Activated CD8-positive, alpha-beta memory T cell treated with anti-CD3 and anti-CD28 coated beads, Interleukin-2, amount 50 U/mL, for 48 hours (primary cell): ENCODE measurements at regions not wholly inside any gene's neighbourhood (a gene's known extent, or its start where the extent isn't known, plus 50 kb on each side); places are given as distances from the start of the nearest gene placed in this dataset.

Experiments
- DNase-seq: peaks from one replicate; pipeline ENCODE4 v3.0.0-alpha.2; 2020

DNA sequence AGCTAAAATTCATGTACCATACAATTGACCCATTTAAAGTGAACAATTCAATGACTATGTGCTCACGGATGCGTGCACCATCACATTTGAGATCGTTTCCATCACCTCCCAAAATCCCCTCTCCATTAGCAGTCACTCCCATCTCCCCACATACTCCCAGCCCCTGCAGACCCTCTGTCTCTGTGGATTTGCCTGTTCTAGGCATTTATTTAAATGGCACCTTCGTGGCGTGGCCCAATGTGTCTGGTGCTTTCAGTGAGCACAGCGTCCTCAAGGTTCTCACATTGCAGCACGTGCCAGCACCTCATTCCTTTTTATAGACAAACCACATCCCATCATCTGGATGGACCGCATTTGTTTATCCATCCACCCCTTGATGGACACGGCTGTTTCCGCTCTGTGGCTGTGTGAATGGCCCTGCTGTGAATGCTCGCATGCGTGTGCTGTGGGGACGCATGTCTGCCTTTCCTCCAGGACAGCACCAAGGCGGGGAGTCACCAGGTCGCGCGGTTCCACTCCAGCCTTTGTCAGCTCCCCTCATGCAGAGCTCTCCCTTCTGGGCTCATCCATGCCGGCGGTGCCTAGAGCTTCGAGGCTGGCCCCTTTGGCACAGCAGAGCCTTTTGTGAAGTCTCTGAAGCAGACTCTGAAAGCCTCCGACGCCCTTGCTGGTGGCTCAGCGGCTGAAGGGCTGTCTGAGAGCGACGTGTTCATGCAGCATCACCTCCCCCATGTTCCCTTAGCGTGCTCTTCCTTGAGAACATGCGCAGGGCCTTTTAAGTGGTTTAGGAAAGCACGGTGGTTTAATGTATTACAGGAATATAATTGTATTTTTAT, 184.4 kb downstream of the KIF26A start:
- DNase-seq: no peak

GRCh38 chr14:104323551-104324175, 185.3 kb downstream of the KIF26A start:
- DNase-seq: peak; percentile 23

DNA sequence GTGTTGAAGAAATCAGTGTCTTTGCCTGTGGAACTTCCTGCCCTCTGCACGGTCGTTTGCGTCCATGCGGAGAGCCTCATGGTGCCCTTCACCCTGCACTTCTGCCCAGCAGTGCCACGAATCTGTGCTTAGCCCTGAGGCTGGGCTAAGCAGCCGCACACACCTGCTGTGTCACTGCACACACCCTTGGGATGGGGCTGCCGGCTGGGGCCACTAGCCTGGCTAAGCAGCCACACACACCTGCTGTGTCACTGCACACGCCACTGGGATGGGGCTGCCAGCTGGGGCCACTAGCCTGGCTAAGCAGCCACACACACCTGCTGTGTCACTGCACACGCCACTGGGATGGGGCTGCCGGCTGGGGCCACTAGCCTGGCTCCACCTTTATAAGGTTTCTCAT, 188.5 kb downstream of the KIF26A start:
- peak; percentile 22 for DNase-seq

GRCh38 chr14:104328607-104329006, 190.2 kb downstream of the KIF26A start:
- peak; percentile 6 for DNase-seq

DNA sequence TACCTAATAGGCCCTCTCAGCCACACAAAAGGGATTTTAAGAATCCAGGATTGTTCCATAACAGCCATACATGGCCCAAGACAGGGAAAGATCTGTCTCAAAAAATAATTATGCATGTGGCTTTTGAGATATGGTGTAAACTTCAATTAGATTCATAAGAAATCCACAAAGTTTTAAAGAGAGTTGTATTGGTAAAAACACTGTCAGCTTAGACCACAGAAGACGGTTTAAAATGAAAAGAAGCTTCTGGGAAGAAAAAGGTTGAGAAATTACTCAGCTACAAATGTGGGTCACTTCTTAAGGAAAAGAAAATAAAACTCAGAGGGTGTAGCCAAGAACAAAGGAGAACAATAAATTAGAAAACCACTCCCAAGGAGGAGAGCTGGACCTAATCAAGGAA, 191.4 kb downstream of the KIF26A start:
- DNase-seq: no peak

- peak; percentile 46 for DNase-seq
These were observed 193.7 kb downstream of the KIF26A start for GRCh38 chr14:104331871-104332605.

DNA sequence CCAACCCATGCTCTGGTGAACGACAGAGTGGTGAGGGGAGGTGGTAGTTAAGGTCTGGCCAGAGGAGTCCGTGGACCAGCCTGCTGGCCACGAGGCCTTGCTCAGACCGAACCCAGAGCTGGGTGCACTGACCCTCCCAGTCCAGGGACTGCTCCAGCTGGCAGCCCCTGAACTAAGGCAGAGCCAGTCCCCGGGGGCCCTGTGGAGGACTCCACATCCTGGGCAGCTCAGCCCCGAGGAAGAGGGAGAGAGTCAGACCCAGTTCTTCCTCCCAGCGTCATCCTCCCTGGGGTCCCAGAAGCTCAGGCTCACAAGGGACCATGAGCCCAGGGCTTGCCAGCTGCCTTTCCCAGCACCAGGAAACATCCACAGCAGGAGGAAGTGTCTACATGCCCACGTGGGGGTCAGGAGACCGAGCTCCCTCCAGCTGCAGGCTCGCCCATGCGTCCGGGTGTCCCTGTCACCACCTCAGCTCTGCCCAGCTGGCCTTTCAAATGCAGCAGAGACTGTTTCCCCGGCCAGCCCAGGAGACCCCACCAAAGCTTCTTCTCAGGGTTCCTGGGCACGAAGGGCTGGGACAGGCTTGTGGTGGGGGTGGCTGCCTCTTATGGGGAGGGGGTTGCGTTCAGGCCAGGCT, 194.4 kb downstream of the KIF26A start:
- peak; percentile 32 for DNase-seq

GRCh38 chr14:104333646-104334423, 195.4 kb downstream of the KIF26A start:
- peak; percentile 28 for DNase-seq

- DNase-seq: peak; percentile 10
These were observed 196.2 kb downstream of the KIF26A start for GRCh38 chr14:104334424-104335161.

GRCh38 chr14:104335176-104335575, 196.8 kb downstream of the KIF26A start:
- DNase-seq: peak; percentile 10

- peak; percentile 7 for DNase-seq
These were observed 197.2 kb downstream of the KIF26A start for GRCh38 chr14:104335611-104336010.

GRCh38 chr14:104337351-104337750, 199.0 kb downstream of the KIF26A start:
- no peak for DNase-seq

DNA sequence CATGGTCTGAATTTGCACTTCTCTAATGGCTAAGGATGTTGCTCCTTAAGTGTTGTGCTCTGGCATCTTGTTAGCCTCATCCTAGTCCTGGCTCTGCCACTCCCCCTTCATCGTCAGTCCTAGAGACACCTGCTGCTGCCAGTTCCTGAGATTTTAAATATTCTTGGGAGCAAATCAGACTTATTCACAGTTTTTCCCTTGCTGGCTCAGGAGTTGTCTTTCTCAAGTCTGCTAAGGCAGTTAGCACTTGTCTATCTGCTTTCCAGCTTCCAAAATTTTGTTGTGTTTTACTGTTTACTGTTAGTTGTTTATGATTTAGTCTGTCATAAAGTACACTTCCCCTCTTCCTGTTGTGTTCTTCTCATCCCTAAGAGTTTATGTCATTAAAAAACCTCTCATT, 201.0 kb downstream of the KIF26A start:
- DNase-seq: no peak

DNA sequence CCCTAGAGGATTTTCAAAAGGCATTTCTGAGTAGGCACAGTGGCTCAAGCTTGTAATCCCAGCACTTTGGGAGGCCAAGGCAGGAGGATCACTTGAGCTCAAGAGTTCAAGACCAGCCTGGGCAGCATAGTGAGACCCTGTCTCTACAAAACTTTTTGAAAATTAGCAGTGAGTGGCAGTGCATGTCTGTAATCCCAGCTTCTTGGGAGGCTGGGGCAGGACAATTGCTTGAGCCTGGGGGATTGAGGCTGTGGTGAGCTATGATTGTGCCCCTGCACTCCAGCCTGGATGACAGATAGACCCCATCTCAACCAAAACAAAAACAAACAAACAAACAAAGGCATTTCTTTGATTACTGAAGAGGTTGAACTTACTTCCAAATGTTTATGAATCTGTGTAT, 201.4 kb downstream of the KIF26A start:
- no peak for DNase-seq

- DNase-seq: peak; percentile 75
These were observed 203.4 kb downstream of the KIF26A start for GRCh38 chr14:104341532-104342434.

GRCh38 chr14:104342435-104343293, 204.3 kb downstream of the KIF26A start:
- no peak for DNase-seq

- DNase-seq: no peak
These were observed 204.9 kb downstream of the KIF26A start for GRCh38 chr14:104343294-104343625.

DNA sequence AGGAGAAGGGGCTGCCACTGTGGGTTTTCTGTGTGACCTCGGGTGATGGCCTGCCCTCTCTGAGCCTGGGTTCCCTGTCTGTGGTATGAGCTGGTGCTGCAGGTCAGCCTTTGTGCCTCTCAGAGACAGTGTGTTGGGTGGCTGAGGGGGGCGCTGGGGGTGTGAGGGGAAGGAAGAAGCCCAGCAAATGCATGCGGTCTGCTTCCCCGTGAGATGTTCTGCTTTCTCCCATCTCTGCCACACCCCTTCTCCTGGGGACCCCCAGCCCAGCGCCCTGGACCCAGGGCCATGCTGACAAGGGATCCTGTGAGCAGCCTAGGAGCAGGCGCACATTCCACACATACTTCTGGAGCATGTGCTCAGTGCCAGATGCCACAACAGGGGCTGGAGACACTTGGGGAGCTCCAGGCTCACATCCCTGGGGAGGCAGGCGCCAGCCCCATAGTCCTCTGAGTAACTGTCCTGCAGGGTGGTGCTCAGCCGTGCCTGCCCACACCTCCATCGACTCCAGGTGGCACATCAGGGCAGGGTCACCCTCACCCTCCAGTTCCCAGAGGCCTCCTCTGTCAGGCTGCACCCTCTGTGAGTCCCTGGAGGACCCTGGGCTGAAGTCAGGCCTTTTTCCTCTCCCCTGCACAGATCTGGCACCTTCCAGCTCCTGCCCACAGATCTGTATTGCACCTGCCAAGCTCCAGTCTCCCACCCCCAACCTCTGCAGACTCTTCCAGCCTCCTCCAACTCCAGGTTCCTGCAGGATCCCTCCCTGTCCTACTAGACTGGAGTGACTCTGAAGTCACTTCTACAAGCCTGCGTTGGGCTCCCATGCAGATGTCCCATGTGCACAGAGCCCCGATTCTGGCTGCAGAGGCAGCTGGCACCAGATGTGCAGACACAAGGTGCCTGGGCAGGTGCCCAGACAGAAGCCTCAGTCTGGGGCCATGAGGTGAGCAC, 205.6 kb downstream of the KIF26A start:
- no peak for DNase-seq
